ENCODE measurements at regions not wholly inside any gene's neighbourhood (a gene's known extent, or its start where the extent isn't known, plus 50 kb on each side); places are given as distances from the start of the nearest gene placed in this dataset.
"Not testable (repeated sequence)": the region's sequence is repeated elsewhere in the genome, so short reads cannot be mapped to it uniquely, and the experiment has no call there.

DNA sequence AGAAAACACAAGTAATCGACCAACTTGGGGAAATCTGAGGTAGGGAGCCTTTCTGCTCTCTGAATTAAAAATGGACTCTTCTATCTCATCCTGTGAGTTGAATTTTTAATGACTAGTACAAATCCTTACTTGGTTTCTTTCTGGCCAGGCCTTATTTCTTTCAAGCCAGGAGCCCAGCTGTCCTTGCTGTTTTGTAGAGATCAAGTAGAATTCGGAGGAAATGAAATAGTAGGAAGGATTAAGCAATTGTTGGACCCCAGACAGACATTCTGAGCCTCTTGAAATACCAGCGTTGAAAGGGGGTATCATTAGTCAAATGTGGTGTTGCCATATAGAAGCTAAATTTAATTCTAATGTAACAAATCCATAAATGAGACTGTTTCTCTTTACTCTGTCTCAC lies 53.7 kb upstream of the SMIM15 start:
- Histone ChIP-seq H3K4me3 (no peak overlapping the region), H3K27ac (no peak overlapping the region), H3K4me1 (replicated peaks in 1 of 2) (peaks cover 0 to 15% of the 10 kb centered on the region in 2 donors)
- ATAC-seq (replicated peaks in 6 of 8): no peak
- in situ Hi-C loops (cut with MboI; ENCODE audit: low pct_unique_long_range_greater_than_20kb in 2 of 9, low sequenced_read_pairs in 9 of 9, unreplicated experiment in 9 of 9): no loop called here
- 0 to 88% (median 68%) methylated on average over 1 to 3 of the region's 3 CpGs for WGBS, 10 experiments

DNA sequence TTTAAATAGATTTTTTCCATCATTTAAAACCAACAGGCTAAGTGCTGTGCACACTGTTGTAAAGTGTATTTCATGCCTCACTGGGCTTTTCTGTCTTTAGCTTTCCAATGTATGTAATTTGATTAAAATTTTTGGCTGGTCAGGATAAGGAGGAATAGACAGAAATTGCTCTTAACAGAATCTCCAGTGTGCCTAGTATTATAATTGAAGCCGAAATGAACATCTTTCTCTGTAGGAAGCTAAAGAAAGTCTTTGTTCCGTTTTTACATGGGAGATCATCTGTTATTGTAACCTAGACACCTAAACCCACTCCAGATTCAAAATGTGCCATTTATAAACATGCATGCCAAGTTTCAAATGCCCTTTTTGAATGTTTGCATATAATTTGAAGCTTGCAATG lies 54.5 kb upstream of the SMIM15 start:
- no peak overlapping the region for H3K27ac ChIP-seq
- ATAC-seq (replicated peaks in 6 of 8): no peak
- H3K4me1 ChIP-seq (replicated peaks in 1 of 2): peaks cover 0 to 15% of the 10 kb centered on the region in 2 donors
- WGBS, 10 experiments: 61 to 100% (median 76%) methylated on average over 1 to 2 of the region's 2 CpGs; no CpG with 5 or more reads in 2 of the 10 experiments
- in situ Hi-C loops (cut with MboI; ENCODE audit: low pct_unique_long_range_greater_than_20kb in 2 of 9, low sequenced_read_pairs in 9 of 9, unreplicated experiment in 9 of 9): no loop called here
- no peak overlapping the region for H3K4me3 ChIP-seq

DNA sequence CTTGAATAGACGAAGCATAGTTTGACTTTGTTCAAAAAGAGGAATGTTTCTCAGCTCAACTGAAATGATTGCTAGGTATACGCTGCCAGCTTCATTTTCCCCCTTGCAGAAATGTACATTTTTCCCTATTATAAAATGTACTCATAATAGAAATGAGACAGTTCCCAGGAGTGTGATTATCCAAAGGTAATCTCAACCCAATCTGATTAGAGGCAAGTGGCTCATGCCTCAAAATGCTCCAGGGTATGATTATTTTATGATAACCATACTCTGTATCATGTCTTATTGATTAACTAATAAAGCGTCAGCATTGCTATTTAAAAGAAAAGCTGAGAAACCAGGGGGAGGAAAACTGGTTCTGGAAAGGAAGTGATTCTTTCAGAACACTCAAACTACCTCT lies 54.9 kb upstream of the SMIM15 start:
- in situ Hi-C loops (cut with MboI; ENCODE audit: low pct_unique_long_range_greater_than_20kb in 2 of 9, low sequenced_read_pairs in 9 of 9, unreplicated experiment in 9 of 9): no loop called here
- Histone ChIP-seq H3K27ac (no peak overlapping the region), H3K4me1 (replicated peaks in 1 of 2) (peaks cover 0 to 15% of the 10 kb centered on the region in 2 donors), H3K4me3 (no peak overlapping the region)
- ATAC-seq (replicated peaks in 6 of 8): peak in 1 of 8 experiments; percentile 24
- 40 to 94% (median 62%) methylated on average over 1 to 3 of the region's 3 CpGs; no CpG with 5 or more reads in 2 of the 10 experiments for WGBS, 10 experiments

DNA sequence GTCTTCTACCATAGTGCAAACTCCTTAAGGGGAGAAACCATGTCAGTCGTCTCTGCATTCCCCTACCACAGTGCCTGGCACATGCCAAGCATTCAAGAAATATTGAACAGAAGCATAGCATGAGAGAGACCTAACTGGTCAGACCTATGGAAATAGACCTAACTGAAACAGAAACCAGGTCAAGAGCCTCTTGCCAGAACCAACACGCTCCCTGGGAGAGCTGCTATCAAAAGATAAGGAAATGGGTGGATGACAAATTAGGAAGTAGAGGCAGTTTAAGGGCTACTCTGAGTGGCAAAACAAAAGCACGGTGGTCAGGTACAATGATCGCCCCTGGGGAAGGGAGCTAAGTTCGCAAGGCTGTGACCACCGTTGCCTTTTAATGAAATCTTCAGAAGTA lies 66.0 kb upstream of the SMIM15 start:
- H3K27ac ChIP-seq: no peak overlapping the region
- ATAC-seq (replicated peaks in 6 of 8): no peak
- H3K4me3 ChIP-seq: no peak overlapping the region
- WGBS, 10 experiments: 60 to 100% (median 87%) methylated on average over 1 to 6 of the region's 6 CpGs; no CpG with 5 or more reads in 3 of the 10 experiments
- no peaks in the 10 kb centered on the region for H3K4me1 ChIP-seq (replicated peaks in 1 of 2)
- in situ Hi-C loops (cut with MboI; ENCODE audit: low pct_unique_long_range_greater_than_20kb in 2 of 9, low sequenced_read_pairs in 9 of 9, unreplicated experiment in 9 of 9): no loop called here

DNA sequence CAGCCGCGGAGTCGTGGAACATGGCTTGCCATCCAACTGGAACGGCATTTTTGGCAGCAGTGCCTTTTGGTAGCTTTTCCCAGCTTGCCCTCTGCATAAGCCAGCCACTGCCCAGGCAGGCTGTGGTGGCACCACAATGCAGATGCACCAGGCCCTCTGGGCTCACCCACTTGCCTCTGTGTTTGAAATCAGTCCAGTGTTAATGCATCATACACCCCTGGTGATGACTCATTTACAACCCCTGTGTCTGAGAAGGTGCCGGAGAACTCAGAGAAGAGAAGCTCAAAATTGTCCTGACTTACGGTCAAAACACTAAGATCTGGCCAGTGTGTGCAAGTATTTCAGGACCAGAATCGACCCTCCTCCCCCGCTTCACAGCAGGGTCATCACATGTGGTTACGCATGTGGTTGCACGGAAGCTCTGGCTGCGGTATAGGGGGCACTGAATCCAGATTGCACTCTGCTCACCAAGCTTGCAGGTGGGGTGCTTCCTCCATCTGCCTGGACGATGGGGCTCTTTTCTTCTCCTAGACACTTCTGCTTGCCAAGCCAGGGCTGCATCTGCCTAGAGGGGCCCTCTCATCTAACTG lies 66.5 kb upstream of the SMIM15 start:
- ATAC-seq (replicated peaks in 6 of 8): no peak
- in situ Hi-C loops (cut with MboI; ENCODE audit: low pct_unique_long_range_greater_than_20kb in 2 of 9, low sequenced_read_pairs in 9 of 9, unreplicated experiment in 9 of 9): no loop called here
- no peak overlapping the region for H3K4me3 ChIP-seq
- no peaks in the 10 kb centered on the region for H3K4me1 ChIP-seq (replicated peaks in 1 of 2)
- WGBS, 10 experiments: 61 to 100% (median 84%) methylated on average over 1 to 5 of the region's 12 CpGs
- H3K27ac ChIP-seq: no peak overlapping the region

DNA sequence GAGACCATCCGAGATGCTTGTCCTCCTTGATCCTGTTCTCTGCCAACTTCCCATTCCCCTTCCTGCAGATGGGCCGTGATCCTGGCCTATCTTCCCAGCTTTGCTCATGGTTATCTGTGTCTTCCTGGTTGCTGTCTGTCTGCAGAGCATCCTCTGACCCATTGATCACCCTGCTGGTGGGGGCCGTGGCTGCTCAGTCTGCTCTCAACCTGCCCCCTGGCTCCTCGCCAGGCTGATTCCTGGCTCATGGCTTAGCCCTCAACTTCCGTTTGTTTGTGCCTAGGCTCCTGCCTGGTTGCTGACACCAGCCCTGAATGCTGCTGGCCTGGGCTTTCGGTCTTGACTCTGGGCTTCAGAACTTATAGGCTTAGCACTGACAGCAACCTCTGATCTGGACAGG lies 67.1 kb upstream of the SMIM15 start:
- H3K4me3 ChIP-seq: no peak overlapping the region
- 59 to 100% (median 80%) methylated on average over 1 to 4 of the region's 6 CpGs; no CpG with 5 or more reads in 6 of the 10 experiments for WGBS, 10 experiments
- in situ Hi-C loops (cut with MboI; ENCODE audit: low pct_unique_long_range_greater_than_20kb in 2 of 9, low sequenced_read_pairs in 9 of 9, unreplicated experiment in 9 of 9): no loop called here
- peak in 1 of 8 experiments; percentile 37 for ATAC-seq (replicated peaks in 6 of 8)
- no peak overlapping the region for H3K27ac ChIP-seq
- H3K4me1 ChIP-seq (replicated peaks in 1 of 2): no peaks in the 10 kb centered on the region

DNA sequence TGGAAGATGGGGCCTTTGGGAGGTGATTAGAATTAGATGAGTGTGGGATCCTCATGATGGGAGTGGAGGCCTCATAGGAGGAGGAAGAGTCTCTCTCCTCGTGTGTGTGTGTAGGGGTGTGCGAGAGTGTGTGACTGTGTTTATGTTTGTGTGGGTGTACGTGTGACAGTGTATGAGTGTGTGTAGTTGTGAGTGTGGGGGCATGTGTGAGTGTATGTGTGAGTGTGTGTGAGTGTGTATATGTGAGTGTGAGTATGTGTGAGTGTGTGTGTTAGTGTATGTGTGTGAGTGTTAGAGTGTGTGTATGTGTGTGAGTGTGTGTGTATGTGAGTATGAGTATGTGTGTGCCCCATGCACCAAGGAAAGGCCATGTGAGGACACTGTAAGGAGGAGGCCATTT lies 68.2 kb upstream of the SMIM15 start:
- 51 to 100% (median 100%) methylated on average over 1 to 2 of the region's 3 CpGs; no CpG with 5 or more reads in 4 of the 10 experiments for whole genome bisulfite sequencing, 10 experiments

DNA sequence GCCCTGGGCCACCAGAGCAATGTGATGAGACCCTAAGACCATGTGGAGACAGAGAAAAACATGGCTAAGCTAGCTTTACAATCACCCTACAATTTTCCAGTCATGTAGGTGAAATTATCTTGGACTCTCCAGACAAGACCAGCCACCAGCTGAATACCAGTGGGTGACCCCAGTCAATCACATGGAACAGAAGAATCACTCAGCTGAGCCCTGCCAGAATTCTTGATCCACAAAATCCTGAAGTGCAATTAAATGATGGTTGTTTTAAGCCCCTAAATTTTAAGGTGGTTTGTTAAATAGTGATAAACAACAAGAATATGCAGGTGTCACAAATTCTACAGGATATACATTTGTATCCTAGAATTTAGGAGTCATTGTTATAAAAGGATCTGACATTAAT lies 69.5 kb upstream of the SMIM15 start:
- Histone ChIP-seq H3K4me1 (replicated peaks in 1 of 2) (no peaks in the 10 kb centered on the region), H3K4me3 (no peak overlapping the region), H3K27ac (no peak overlapping the region)
- no peak for ATAC-seq (replicated peaks in 6 of 8)
- in situ Hi-C loops (cut with MboI; ENCODE audit: low pct_unique_long_range_greater_than_20kb in 2 of 9, low sequenced_read_pairs in 9 of 9, unreplicated experiment in 9 of 9): no loop called here

More for the DNA sequence above, 68.2 kb upstream of the SMIM15 start:
- Histone ChIP-seq H3K27ac (no peak overlapping the region), H3K4me1 (replicated peaks in 1 of 2) (no peaks in the 10 kb centered on the region), H3K4me3 (no peak overlapping the region)
- in situ Hi-C loops (cut with MboI; ENCODE audit: low pct_unique_long_range_greater_than_20kb in 2 of 9, low sequenced_read_pairs in 9 of 9, unreplicated experiment in 9 of 9): no loop called here
- no peak for ATAC-seq (replicated peaks in 6 of 8)

DNA sequence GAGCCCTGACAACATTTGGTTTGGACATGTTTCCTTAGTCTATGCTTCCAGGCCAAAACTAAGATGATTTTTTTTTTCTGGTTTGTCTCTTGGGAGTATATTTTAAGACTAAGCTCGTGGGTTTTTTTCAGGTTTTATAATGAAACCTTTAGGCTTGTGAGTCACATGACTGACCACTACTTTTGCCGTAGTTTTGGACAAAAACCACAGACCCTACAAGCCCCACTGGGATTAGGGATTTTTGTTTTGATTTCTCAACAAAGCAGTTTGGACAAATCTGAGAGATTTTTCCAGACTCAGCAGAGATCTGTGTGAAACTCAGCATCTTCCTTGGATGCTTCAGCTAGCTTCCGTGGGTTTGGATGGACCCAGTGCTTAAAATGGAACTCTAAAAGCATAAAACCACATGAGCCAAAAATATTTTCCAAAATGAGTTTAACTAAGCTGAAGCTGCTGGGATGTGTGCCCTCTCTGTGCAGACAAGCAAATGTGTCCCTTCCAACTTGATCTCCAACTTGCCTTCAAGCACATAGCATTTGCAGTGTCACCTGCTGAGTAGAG lies 70.3 kb upstream of the SMIM15 start:
- in situ Hi-C loops (cut with MboI; ENCODE audit: low pct_unique_long_range_greater_than_20kb in 2 of 9, low sequenced_read_pairs in 9 of 9, unreplicated experiment in 9 of 9): no loop called here
- Histone ChIP-seq H3K4me1 (replicated peaks in 1 of 2) (no peaks in the 10 kb centered on the region), H3K4me3 (no peak overlapping the region), H3K27ac (no peak overlapping the region)
- WGBS, 10 experiments: 0 to 100% (median 87%) methylated on average over 1 to 3 of the region's 3 CpGs; no CpG with 5 or more reads in 1 of the 10 experiments
- ATAC-seq (replicated peaks in 6 of 8): no peak

DNA sequence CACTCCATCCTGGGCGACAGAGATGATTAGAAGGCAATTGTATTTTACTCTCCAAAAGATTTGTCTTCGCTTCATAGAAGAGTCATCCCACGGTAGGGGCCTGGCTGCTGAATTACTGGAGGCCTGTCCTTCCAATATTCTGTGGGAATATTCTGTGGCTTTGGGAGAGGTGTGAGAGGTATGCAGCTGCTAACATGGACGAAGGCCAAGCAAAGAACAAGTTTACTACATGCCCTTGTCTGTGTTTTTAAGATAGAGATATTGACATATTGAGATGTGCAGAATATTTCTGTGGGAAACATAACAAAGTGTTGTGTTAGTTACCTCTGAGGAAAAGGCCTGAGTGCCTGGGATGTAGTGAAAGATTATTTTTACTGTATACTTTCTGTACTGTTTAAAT lies 71.8 kb upstream of the SMIM15 start:
- Histone ChIP-seq H3K4me1 (replicated peaks in 1 of 2) (no peaks in the 10 kb centered on the region), H3K4me3 (no peak overlapping the region), H3K27ac (no peak overlapping the region)
- 20 to 100% (median 74%) methylated on average over 1 to 4 of the region's 4 CpGs; no CpG with 5 or more reads in 2 of the 10 experiments for WGBS, 10 experiments
- in situ Hi-C loops (cut with MboI; ENCODE audit: low pct_unique_long_range_greater_than_20kb in 2 of 9, low sequenced_read_pairs in 9 of 9, unreplicated experiment in 9 of 9): no loop called here
- peak in 2 of 8 experiments; percentile 46 to 90 for ATAC-seq (replicated peaks in 6 of 8)

DNA sequence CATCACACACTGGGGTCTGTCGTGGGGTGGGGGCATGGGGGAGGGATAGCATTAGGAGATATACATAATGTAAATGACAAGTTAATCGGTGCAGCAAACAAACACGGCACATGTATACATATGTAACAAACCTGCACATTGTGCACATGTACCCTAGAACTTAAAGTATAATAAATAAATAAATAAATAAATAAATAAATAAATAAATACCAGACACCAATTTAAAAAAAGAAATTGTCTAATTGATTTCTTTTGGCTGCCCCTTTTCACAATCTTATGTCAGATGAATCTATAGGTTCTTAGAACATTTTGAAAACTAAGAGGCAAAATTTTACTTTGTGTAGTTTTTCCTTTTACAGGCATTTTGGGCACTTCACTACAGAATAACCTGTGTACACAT lies 74.4 kb upstream of the SMIM15 start:
- H3K4me1 ChIP-seq (replicated peaks in 1 of 2); H3K27ac ChIP-seq; ATAC-seq (replicated peaks in 6 of 8); H3K4me3 ChIP-seq; in situ Hi-C loops (cut with MboI; ENCODE audit: low pct_unique_long_range_greater_than_20kb in 2 of 9, low sequenced_read_pairs in 9 of 9, unreplicated experiment in 9 of 9): not testable (repeated sequence)
- WGBS, 10 experiments: 80 to 100% (median 90%) methylated on average over 1 to 2 of the region's 3 CpGs; no CpG with 5 or more reads in 5 of the 10 experiments

DNA sequence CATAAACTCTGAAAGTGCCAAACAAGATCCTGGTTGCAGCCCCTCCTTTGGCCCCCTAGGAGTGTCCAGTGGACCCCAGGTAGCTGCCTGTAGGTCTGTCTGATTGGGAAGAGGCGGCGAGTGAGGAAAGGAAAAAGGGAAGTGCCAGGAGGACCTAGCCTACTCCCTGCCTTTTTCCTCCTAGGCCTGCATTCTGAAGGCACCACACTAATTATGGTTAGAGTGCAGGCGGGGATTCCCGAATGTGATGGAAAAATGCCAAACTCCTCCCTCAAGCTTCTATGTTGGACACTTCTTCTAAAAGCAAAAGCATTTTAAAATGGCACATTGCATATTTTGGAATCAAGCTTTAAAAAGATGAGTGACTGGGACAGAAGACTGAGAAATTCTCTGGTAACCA lies 83.2 kb upstream of the SMIM15 start:
- no peak overlapping the region for H3K27ac ChIP-seq
- H3K4me3 ChIP-seq: no peak overlapping the region
- in situ Hi-C loops (cut with MboI; ENCODE audit: low pct_unique_long_range_greater_than_20kb in 2 of 9, low sequenced_read_pairs in 9 of 9, unreplicated experiment in 9 of 9): no loop called here
- WGBS, 10 experiments: 40 to 95% (median 85%) methylated on average over 1 to 4 of the region's 4 CpGs; no CpG with 5 or more reads in 6 of the 10 experiments
- H3K4me1 ChIP-seq (replicated peaks in 1 of 2): no peaks in the 10 kb centered on the region
- peak in 3 of 8 experiments; percentile 81 to 96 (median 92) for ATAC-seq (replicated peaks in 6 of 8)

DNA sequence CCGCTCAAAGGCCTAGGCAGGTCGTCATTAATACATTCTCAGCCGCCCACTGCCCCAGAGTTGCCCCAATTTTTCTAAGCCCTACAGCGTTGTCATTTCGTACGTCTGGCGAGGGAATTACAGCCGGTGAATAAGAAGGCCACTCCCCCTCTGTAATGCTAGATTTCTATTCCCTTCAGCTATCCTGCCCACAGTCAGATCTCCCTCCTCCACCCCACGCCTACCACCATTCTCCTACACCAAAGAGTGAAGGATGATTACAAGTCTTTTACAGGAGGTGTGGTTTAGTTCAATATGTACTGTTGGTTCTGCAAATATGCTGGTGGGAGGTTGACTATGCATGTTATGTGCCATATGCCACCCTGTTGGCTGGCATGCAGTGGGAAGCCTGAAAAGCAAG lies 83.7 kb upstream of the SMIM15 start:
- Histone ChIP-seq H3K4me3 (no peak overlapping the region), H3K4me1 (replicated peaks in 1 of 2) (no peaks in the 10 kb centered on the region), H3K27ac (no peak overlapping the region)
- WGBS, 10 experiments: 17 to 96% (median 50%) methylated on average over 1 to 9 of the region's 9 CpGs; no CpG with 5 or more reads in 2 of the 10 experiments
- in situ Hi-C loops (cut with MboI; ENCODE audit: low pct_unique_long_range_greater_than_20kb in 2 of 9, low sequenced_read_pairs in 9 of 9, unreplicated experiment in 9 of 9): no loop called here
- peak in 4 of 8 experiments; percentile 16 to 95 (median 82) for ATAC-seq (replicated peaks in 6 of 8)

DNA sequence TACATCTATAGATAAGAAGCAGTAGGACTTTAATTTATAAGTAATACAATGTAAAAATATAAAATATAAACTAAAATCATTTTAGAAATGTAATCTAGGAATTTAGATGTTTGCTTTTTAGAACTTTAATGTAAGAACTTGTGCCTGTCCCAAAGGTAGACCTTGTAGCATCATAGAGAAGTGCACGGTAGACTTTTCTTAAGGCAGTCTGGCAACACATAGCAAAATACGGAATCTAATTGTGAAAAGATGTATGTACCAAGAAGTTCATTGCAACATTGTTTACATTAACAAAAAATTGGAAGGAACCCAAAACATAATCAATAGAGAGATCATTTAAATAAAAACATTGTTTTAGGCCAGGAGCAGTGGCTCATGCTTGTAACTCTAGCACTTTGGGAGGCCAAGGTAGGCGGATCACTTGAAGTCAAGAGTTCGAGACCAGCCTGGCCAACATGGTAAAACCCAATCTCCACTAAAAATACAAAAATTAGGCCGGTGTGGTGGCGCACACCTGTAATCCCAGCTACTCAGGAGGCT lies 84.6 kb upstream of the SMIM15 start:
- H3K4me3 ChIP-seq: no peak overlapping the region
- in situ Hi-C loops (cut with MboI; ENCODE audit: low pct_unique_long_range_greater_than_20kb in 2 of 9, low sequenced_read_pairs in 9 of 9, unreplicated experiment in 9 of 9): no loop called here
- no peaks in the 10 kb centered on the region for H3K4me1 ChIP-seq (replicated peaks in 1 of 2)
- ATAC-seq (replicated peaks in 6 of 8): no peak
- 40 to 100% (median 91%) methylated on average over 3 to 6 of the region's 6 CpGs; no CpG with 5 or more reads in 1 of the 10 experiments for WGBS, 10 experiments
- no peak overlapping the region for H3K27ac ChIP-seq

All from motor neuron (in vitro differentiated cells).